Fibroblast of gingiva (primary cell): ENCODE measurements at regions not wholly inside any gene's neighbourhood (a gene's known extent, or its start where the extent isn't known, plus 50 kb on each side); places are given as distances from the start of the nearest gene placed in this dataset.
"Not testable (repeated sequence)": the region's sequence is repeated elsewhere in the genome, so short reads cannot be mapped to it uniquely, and the experiment has no call there.

Experiments used
- DNase-seq: peaks from one replicate; pipeline ENCODE4 v3.0.0-alpha.2; 2011; ENCODE audit warnings: low read depth

GRCh38 chr9:107793541-107793940 lies 304.0 kb upstream of the KLF4 start:
- no peak for DNase-seq

DNA sequence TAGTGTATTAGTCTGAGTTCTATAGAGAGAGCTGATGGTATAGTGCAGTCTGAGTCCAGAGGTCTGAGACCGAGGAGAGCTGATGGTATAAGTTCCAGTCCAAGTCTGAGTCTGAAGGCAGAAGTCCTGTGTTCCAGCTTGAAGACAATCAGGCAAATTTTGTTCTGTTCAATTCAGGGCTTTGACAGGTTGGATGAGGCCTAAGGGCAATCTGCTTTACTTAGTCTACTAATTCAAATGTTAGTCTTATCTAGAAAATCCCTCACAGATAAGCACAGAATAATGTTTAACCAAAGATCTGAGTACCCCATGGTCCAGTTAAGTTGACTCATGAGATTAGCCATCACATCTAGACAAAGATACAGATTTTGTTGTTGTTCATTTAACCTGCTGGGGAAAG lies 303.0 kb upstream of the KLF4 start:
- no peak for DNase-seq

GRCh38 chr9:107792006-107792405 lies 302.4 kb upstream of the KLF4 start:
- no peak for DNase-seq

GRCh38 chr9:107789001-107789700 lies 299.6 kb upstream of the KLF4 start:
- DNase-seq = no peak

DNA sequence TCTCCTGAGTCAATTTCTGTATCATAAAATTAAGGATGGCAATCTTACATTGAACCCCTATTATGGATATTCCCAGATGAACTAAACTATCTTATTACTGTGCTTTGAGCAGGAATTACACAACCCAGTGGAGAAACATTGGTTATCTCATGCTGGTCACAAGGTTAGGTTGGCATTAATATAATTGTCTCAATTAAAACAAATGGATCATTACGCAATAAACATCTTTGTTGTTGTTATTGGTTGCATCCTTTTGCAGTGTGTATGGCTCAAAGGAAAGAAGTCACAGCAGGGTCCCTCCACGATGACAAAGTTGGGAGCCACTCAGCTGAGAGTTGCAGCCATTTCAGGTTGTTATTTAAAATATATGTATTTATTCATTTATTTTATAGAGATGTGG lies 297.0 kb upstream of the KLF4 start:
- no peak for DNase-seq

DNA sequence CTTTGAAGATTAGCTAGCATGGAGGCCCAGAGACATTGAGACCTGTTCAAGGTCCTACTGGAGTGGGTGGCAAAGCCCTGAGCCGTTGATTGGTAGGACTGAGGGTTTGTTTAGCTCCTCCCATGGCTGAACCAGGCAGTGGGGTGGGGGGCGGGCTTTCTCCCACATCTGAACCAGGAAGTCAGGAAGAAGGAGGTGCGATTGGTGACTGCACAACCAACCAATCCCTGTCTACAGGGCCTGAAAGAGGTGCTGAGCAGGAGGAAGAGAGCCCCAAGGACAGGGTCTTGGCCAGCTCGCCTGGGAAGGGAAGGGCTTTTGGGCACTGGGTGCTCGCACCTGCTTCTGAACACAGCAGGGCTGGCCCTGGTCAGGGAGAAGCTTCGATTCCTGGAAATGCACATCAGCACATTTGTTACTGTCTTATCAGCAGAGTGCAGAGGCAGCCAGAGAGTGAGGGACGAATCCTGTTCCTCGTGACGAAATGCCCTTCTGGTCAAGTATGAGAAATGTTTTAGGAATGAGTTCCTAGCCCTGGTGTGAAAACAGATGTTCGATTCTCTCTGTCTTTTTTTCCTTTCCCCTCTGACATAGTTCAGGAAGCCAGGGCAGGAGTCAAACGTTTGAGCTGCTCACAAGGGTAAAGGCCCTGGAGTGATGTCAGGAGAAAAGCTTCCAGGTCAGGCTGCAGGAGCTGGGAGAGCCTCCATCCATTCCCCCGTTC lies 294.8 kb upstream of the KLF4 start:
- peak; percentile 88 for DNase-seq

- DNase-seq = no peak
These were observed 293.2 kb upstream of the KLF4 start for GRCh38 chr9:107782789-107783188.

DNA sequence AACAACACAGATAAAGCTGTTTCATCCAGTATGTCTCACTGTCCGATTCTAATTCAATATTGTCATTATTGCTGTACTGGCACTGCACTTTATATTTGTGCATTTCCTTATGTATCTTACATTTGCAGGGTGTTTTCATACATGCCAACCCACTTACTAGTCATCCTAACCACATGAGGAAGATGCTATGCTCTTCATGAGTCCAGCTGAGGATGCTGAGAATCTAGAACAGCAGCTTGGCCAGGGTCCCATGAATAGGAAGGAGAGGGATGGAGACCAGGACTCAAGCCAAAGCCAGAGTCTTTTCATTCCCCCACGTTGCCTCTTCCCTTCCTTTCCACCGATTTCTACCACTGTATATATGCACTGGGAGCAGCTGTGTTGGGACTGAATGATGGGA lies 292.8 kb upstream of the KLF4 start:
- DNase-seq = peak; percentile 84

- no peak for DNase-seq
These were observed 291.4 kb upstream of the KLF4 start for GRCh38 chr9:107780960-107781359.

DNA sequence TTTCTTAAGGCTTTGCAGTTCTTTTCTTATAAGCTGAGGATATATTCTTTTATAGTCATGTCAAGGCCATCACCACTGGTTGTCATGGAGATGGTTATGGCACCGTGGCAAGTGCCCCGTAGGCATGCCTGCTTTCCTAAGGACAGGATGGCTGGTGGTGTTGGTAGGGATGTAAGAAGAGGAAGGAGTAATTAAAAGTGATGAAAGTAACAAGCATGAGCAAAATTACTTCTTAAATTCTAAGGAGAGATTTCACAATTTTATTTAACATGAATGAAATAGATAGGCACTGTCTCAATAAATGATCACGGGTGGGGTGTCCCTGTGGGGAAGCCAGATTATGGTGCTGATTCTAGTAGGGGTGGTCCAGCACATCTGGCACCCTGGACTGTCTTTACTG lies 290.2 kb upstream of the KLF4 start:
- DNase-seq = no peak

DNA sequence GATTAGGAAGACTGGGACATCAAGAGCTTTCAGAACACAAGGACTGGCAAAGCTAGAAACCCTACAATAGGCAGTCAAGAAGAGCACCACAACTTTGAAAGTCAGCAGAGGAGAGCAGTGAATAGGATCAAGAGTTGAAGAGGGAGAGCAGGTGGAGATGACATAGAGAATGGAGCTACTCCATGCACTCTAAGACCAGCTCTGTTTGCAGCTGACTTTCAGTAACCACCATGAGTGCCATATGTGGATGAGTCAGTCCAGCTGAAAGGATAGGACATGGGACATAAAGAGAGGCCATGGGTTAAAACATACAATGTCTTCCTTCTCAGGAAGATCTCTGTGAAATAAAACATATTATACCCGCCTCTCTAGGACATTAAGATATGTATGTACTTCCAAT lies 289.1 kb upstream of the KLF4 start:
- no peak for DNase-seq

GRCh38 chr9:107774099-107774498 lies 284.5 kb upstream of the KLF4 start:
- not testable (repeated sequence) for DNase-seq

- no peak for DNase-seq
These were observed 283.4 kb upstream of the KLF4 start for GRCh38 chr9:107772988-107773387.

DNA sequence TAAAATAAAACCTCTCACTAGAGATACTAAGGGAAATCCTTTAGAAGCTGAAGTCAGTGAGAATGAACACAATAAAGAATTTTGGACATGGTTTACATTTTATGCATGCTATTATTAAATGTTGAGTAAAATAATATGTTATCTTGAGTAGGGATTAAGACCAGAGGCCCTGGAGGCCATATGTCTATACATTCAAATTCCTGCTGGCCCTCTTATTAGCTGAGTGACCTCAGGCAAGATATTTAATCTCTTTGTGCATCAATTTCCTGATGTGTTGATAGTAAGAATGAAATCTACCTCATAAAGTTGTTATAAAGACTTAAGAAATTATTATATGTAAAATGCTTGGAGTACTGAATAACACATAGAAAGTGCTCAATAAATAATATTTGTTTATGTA lies 281.1 kb upstream of the KLF4 start:
- DNase-seq = no peak

GRCh38 chr9:107768224-107768623 lies 278.7 kb upstream of the KLF4 start:
- DNase-seq = no peak

DNA sequence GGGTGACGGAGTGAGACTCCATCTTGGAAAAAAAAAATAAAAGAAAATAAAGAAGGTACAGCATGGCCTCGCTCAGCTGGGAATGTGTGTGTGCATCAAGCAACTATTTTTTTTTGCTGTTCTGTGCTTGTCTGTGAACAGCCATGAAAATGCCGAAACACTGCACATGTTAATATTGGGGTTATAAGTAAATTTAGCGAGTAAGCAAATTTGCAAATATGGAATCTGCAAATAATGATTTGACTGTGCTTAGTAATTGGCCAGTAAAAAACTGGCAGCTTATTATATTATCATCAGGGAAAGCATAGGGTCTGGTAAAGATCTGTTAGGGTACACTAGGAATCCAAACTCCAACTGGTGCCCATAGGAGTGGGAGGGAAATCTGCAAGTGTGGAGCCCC lies 278.1 kb upstream of the KLF4 start:
- no peak for DNase-seq

DNA sequence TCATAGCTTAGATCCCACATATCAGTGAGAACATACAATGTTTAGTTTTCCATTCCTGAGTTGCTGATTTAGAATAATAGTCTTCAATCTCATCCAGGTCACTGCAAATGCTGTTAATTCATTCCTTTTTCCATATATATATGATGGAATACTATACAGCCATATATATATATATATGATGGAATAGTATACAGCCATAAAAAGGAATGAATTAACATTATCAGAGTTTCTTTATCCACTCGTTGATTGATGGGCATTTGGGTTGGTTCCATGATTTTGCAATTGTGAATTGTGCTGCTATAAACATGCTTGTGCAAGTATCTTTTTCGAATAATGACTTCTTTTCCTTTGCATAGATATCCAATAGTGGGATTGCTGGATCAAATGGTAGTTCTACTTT lies 273.9 kb upstream of the KLF4 start:
- not testable (repeated sequence) for DNase-seq

DNA sequence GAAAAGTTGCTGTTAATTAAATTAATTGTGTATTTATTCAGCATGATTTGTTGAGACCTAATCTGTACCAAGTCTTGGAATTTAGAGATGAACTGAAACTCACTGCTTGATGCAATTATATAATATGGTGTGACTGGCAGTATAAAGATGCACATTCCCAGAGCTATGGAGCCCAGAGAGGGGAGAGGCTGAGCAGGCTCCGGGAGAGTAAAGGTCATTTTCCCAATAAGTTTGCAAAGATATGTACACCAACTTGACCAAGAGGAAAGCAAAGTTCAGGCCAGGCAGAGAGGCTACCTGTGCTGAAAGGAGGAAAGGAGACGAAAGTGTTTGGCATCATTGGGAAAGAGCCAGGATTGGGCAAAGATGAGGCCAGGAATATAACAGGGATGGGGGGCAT lies 271.7 kb upstream of the KLF4 start:
- no peak for DNase-seq

- DNase-seq = no peak
These were observed 271.1 kb upstream of the KLF4 start for GRCh38 chr9:107760469-107761242.

GRCh38 chr9:107759823-107760166 lies 270.2 kb upstream of the KLF4 start:
- no peak for DNase-seq

- DNase-seq = no peak
These were observed 269.6 kb upstream of the KLF4 start for GRCh38 chr9:107759009-107759822.

GRCh38 chr9:107756091-107756490 lies 266.5 kb upstream of the KLF4 start:
- DNase-seq = no peak
